OCI-LY1 (cell line): ENCODE measurements at regions not wholly inside any gene's neighbourhood (a gene's known extent, or its start where the extent isn't known, plus 50 kb on each side); places are given as distances from the start of the nearest gene placed in this dataset.

Experiments
- EZH2 ChIP-seq: fragments of 200-600 bp; sonication (generic), shearing (Covaris generic); IDR thresholded peaks from 2 replicates; pipeline ENCODE4 v1.8.0; 2017; ENCODE audit warnings: borderline replicate concordance, mixed run types, mild to moderate bottlenecking, antibody characterized with exemption, low read length, moderate library complexity, mixed read lengths
- TF ChIP-seq, protein P1 (sequence below): fragments of 200-600 bp; sonication (generic), shearing (Covaris generic); IDR thresholded peaks from 2 replicates; pipeline ENCODE4 v1.5.1; 2017; ENCODE audit warnings: mild to moderate bottlenecking, antibody characterized with exemption, low read length, moderate library complexity, mixed read lengths

DNA sequence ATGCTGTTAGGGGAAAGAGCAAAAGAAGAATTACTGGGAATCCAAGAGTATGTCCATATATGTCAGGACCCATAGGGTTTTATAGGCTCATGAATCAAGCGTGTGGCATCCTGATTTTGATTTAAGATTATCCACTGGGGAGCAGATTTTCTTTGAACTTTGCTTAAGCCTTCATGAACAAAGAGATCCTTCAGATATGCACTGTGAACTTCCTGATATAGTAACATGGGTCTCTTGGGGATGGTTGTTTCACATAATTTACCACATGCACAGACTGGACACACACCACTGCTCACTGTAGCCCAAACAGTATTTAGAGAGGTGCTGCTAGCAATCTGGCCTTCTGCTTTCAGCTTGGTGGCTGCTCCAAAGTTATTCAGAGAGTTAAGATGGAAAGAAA lies 200.9 kb upstream of the ZPLD1 start:
- TF ChIP-seq, protein P1, sequence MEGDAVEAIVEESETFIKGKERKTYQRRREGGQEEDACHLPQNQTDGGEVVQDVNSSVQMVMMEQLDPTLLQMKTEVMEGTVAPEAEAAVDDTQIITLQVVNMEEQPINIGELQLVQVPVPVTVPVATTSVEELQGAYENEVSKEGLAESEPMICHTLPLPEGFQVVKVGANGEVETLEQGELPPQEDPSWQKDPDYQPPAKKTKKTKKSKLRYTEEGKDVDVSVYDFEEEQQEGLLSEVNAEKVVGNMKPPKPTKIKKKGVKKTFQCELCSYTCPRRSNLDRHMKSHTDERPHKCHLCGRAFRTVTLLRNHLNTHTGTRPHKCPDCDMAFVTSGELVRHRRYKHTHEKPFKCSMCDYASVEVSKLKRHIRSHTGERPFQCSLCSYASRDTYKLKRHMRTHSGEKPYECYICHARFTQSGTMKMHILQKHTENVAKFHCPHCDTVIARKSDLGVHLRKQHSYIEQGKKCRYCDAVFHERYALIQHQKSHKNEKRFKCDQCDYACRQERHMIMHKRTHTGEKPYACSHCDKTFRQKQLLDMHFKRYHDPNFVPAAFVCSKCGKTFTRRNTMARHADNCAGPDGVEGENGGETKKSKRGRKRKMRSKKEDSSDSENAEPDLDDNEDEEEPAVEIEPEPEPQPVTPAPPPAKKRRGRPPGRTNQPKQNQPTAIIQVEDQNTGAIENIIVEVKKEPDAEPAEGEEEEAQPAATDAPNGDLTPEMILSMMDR = no peak
- no peak for TF ChIP-seq EZH2
